HCT116 (cell line): ENCODE measurements at regions not wholly inside any gene's neighbourhood (a gene's known extent, or its start where the extent isn't known, plus 50 kb on each side); places are given as distances from the start of the nearest gene placed in this dataset.

Experiments
- CTCF ChIP-seq, 3 experiments: fragments of 200-600 bp in 1 of 3; sonication (generic) in 1 of 3; IDR thresholded peaks in 2 of 3; conservative IDR thresholded peaks in 1 of 3; 2 replicates each; pipeline ENCODE4 v1.5.1; 2012 to 2017; ENCODE audit warnings: low read depth in 2 of 3, low read length in 2 of 3, antibody characterized with exemption in 1 of 3, borderline replicate concordance in 1 of 3, control low read depth in 1 of 3, mild to moderate bottlenecking in 1 of 3, mixed read lengths in 1 of 3, mixed run types in 1 of 3, moderate library complexity in 1 of 3; ENCODE audit not compliant: insufficient read depth in 1 of 3
- FOSL1 ChIP-seq: IDR thresholded peaks from 2 replicates; pipeline ENCODE4 v1.6.1; 2012; ENCODE audit warnings: low read depth
- POLR2A ChIP-seq: IDR thresholded peaks from 2 replicates; pipeline ENCODE4 v1.7.0; 2011; ENCODE audit warnings: borderline replicate concordance; ENCODE audit not compliant: insufficient read depth, insufficient read length; ENCODE audit errors: extremely low read depth
- POLR2AphosphoS5 ChIP-seq: IDR thresholded peaks from 2 replicates; pipeline ENCODE4 v1.6.1; 2011; ENCODE audit warnings: mild to moderate bottlenecking, low read depth, low read length, moderate library complexity
- RAD21 ChIP-seq: IDR thresholded peaks from 2 replicates; pipeline ENCODE4 v1.6.1; 2012; ENCODE audit warnings: low read depth, mild to moderate bottlenecking
- SIN3A ChIP-seq: IDR thresholded peaks from 2 replicates; pipeline ENCODE4 v1.6.1; 2012; ENCODE audit warnings: low read depth
- ZBTB33 ChIP-seq: IDR thresholded peaks from 2 replicates; pipeline ENCODE4 v1.6.1; 2011; ENCODE audit warnings: mild to moderate bottlenecking, low read length, moderate library complexity; ENCODE audit not compliant: insufficient replicate concordance; ENCODE audit errors: extremely low read depth

- TF ChIP-seq ZBTB33: no peak
- TF ChIP-seq RAD21: no peak
- TF ChIP-seq POLR2AphosphoS5: no peak
- no peak for TF ChIP-seq FOSL1
- TF ChIP-seq SIN3A: no peak
- TF ChIP-seq POLR2A: no peak
- TF ChIP-seq CTCF (IDR thresholded peaks at IDR 0.05 in 2 of 3, conservative IDR thresholded peaks at IDR 0.05 in 1 of 3; ENCODE audit: borderline replicate concordance in 1 of 3, insufficient read depth in 1 of 3, low read depth in 2 of 3, low read length in 2 of 3): no peak
Observed at GRCh38 chr3:135862361-135862760, 103.2 kb upstream of the PPP2R3A start.
